ENCODE measurements at regions not wholly inside any gene's neighbourhood (a gene's known extent, or its start where the extent isn't known, plus 50 kb on each side); places are given as distances from the start of the nearest gene placed in this dataset.

GRCh38 chr10:35813219-35813618 is 171.1 kb upstream of the FZD8 start:
- TF ChIP-seq POLR2A (IDR thresholded peaks at IDR 0.05; ENCODE audit: low read depth, low read length) (no peak), MXI1 (IDR thresholded peaks at IDR 0.05; ENCODE audit: borderline replicate concordance, low read depth, low read length) (no peak), CTCF (conservative IDR thresholded peaks at IDR 0.05; ENCODE audit: low read depth, low read length) (no peak), RAD21 (IDR thresholded peaks at IDR 0.05; ENCODE audit: low read length) (no peak), CEBPB (IDR thresholded peaks at IDR 0.05; ENCODE audit: low read depth, low read length) (no peak), SMC3 (IDR thresholded peaks at IDR 0.05; ENCODE audit: low read depth, low read length) (no peak)

Measured in IMR-90 (cell line).